PC-9 (cell line): ENCODE measurements at regions not wholly inside any gene's neighbourhood (a gene's known extent, or its start where the extent isn't known, plus 50 kb on each side); places are given as distances from the start of the nearest gene placed in this dataset.
A peak's percentile ranks its signal among the peaks of the same experiment; 100 is the strongest.

Experiments
- BruUV-seq: library from RNA; stranded (reverse); fragments of 400-500 nt; replicated peaks from 2 replicates; lab custom pipeline; 2021; lab: Mats Ljungman, UMichigan
- CTCF ChIA-PET: fragments of 300-600 bp; sonication (Branson Sonifier 250); formaldehyde crosslinking; loops from one replicate; lab custom pipeline; 2022; ENCODE audit warnings: antibody characterized with exemption; lab: Charles Lee
- POLR2A ChIA-PET: fragments of 300-600 bp; sonication (Branson Sonifier 250); formaldehyde crosslinking; loops from one replicate; lab custom pipeline; 2022; ENCODE audit warnings: antibody characterized with exemption; ENCODE audit not compliant: unreplicated experiment; lab: Charles Lee
- DNase-seq, 2 experiments: peaks; one replicate each; pipeline versions ENCODE4 v3.0.0 to v3.0.0-alpha.2; 2015 to 2022; ENCODE audit warnings: mixed read lengths in 1 of 2
- H2AFZ ChIP-seq: fragments of 200-600 bp; sonication (generic); 2 replicates; pipeline ENCODE4 v1.8.1; 2017; ENCODE audit warnings: antibody characterized with exemption
- H3F3A ChIP-seq: fragments of 200-600 bp; sonication (generic); 2 replicates; pipeline ENCODE4 v1.8.1; 2017; ENCODE audit warnings: antibody characterized with exemption, mild to moderate bottlenecking, low read depth; ENCODE audit not compliant: insufficient read depth
- H3K27ac ChIP-seq: fragments of 200-600 bp; sonication (generic); 2 replicates; pipeline ENCODE4 v1.6.1; 2016; ENCODE audit warnings: mixed run types
- H3K27me3 ChIP-seq: fragments of 200-600 bp; sonication (generic); 2 replicates; pipeline ENCODE4 v1.6.1; 2016; ENCODE audit warnings: low read depth, mixed run types; ENCODE audit not compliant: insufficient read depth
- H3K36me3 ChIP-seq: fragments of 200-600 bp; sonication (generic); 2 replicates; pipeline ENCODE4 v1.6.1; 2016; ENCODE audit warnings: low read depth, mixed run types
- H3K4me1 ChIP-seq: fragments of 200-600 bp; sonication (generic); replicated peaks from 2 replicates; pipeline ENCODE4 v1.6.1; 2016; ENCODE audit warnings: mixed run types; ENCODE audit not compliant: insufficient read depth
- H3K4me2 ChIP-seq: fragments of 200-600 bp; sonication (generic); 2 replicates; pipeline ENCODE4 v1.6.1; 2017; ENCODE audit warnings: mixed run types
- H3K4me3 ChIP-seq: fragments of 200-600 bp; sonication (generic); 2 replicates; pipeline ENCODE4 v1.6.1; 2016; ENCODE audit warnings: mixed run types
- H3K79me2 ChIP-seq: fragments of 200-600 bp; sonication (generic); 2 replicates; pipeline ENCODE4 v1.6.1; 2017; ENCODE audit warnings: low read depth, mixed run types
- H3K9me2 ChIP-seq: fragments of 200-600 bp; sonication (generic); 2 replicates; pipeline ENCODE4 v1.8.1; 2017; ENCODE audit warnings: mild to moderate bottlenecking; ENCODE audit not compliant: insufficient read depth
- H3K9me3 ChIP-seq: fragments of 200-600 bp; sonication (generic); 2 replicates; pipeline ENCODE4 v1.8.1; 2016; ENCODE audit warnings: low read depth; ENCODE audit not compliant: insufficient read depth
- H4K20me1 ChIP-seq: fragments of 200-600 bp; sonication (generic); 2 replicates; pipeline ENCODE4 v1.8.1; 2017; ENCODE audit not compliant: insufficient read depth
- CTCF ChIP-seq: fragments of 200-600 bp; sonication (generic); conservative IDR thresholded peaks from 2 replicates; pipeline ENCODE4 v1.6.1; 2017; ENCODE audit warnings: mixed run types, antibody characterized with exemption, mild to moderate bottlenecking, moderate library complexity
- EZH2 ChIP-seq: fragments of 200-600 bp; sonication (generic); IDR thresholded peaks from 2 replicates; pipeline ENCODE4 v1.8.0; 2017; ENCODE audit warnings: antibody characterized with exemption, low read depth
- intact Hi-C: fragments of 100-400 bp; cut with micrococcal nuclease; formaldehyde crosslinking; loops from one replicate; pipeline ENCODE4 v1.10.0; 2022; ENCODE audit not compliant: unreplicated experiment

GRCh38 chr18:52286675-52287074, 53.3 kb upstream of the DCC start:
- Histone ChIP-seq H3K4me3 (no peak overlapping the region), H2AFZ (no peak overlapping the region), H3K4me1 (no peaks in the 10 kb centered on the region), H4K20me1 (no peaks in the 10 kb centered on the region), H3K27ac (no peak overlapping the region), H3K27me3 (no peaks in the 10 kb centered on the region), H3F3A (no peaks in the 10 kb centered on the region), H3K9me3 (no peaks in the 10 kb centered on the region), H3K36me3 (no peaks in the 10 kb centered on the region), H3K79me2 (no peaks in the 10 kb centered on the region), H3K9me2 (no peaks in the 10 kb centered on the region), H3K4me2 (no peak overlapping the region)
- POLR2A ChIA-PET, result no interaction called here
- DNase-seq, result no peak
- BruUV-seq, result no TSS peak
- TF ChIP-seq CTCF (no peak), EZH2 (no peak)
- intact Hi-C loops, result no loop called here
- CTCF ChIA-PET, result no interaction called here

- Histone ChIP-seq H3K9me2 (no peaks in the 10 kb centered on the region), H4K20me1 (no peaks in the 10 kb centered on the region), H3K9me3 (no peaks in the 10 kb centered on the region), H3K27ac (no peak overlapping the region), H3K4me3 (no peak overlapping the region), H2AFZ (no peak overlapping the region), H3K79me2 (no peaks in the 10 kb centered on the region), H3K27me3 (no peaks in the 10 kb centered on the region), H3F3A (no peaks in the 10 kb centered on the region), H3K36me3 (no peaks in the 10 kb centered on the region), H3K4me1 (no peaks in the 10 kb centered on the region), H3K4me2 (no peak overlapping the region)
- no peak for DNase-seq
- POLR2A ChIA-PET, result no interaction called here
- intact Hi-C loops, result no loop called here
- CTCF ChIA-PET, result no interaction called here
- TF ChIP-seq EZH2, result no peak
- no peak for TF ChIP-seq CTCF
- no TSS peak for BruUV-seq
These were observed 52.8 kb upstream of the DCC start for GRCh38 chr18:52287151-52287550.

- no peak overlapping the region for H3K4me3 ChIP-seq
- POLR2A ChIA-PET, result no interaction called here
- H3K4me2 ChIP-seq, result no peak overlapping the region
- no peaks in the 10 kb centered on the region for H4K20me1 ChIP-seq
- peak in 1 of 2 experiments; percentile 31 for DNase-seq
- intact Hi-C loops, result loop anchor here (2.0 kb wide), 1 partner anchor 620 kb away; no protein-coding TSS in a partner anchor
- H3K79me2 ChIP-seq, result no peaks in the 10 kb centered on the region
- TF ChIP-seq CTCF (peak; percentile 94), EZH2 (no peak)
- H3F3A ChIP-seq, result no peaks in the 10 kb centered on the region
- CTCF ChIA-PET, result no interaction called here
- H2AFZ ChIP-seq, result no peak overlapping the region
- H3K27me3 ChIP-seq, result no peaks in the 10 kb centered on the region
- H3K27ac ChIP-seq, result no peak overlapping the region
- H3K4me1 ChIP-seq, result no peaks in the 10 kb centered on the region
- H3K36me3 ChIP-seq, result no peaks in the 10 kb centered on the region
- H3K9me3 ChIP-seq, result no peaks in the 10 kb centered on the region
- BruUV-seq, result no TSS peak
- H3K9me2 ChIP-seq, result no peaks in the 10 kb centered on the region
These were observed 51.5 kb upstream of the DCC start for GRCh38 chr18:52288403-52289004.
